ENCODE measurements at regions not wholly inside any gene's neighbourhood (a gene's known extent, or its start where the extent isn't known, plus 50 kb on each side); places are given as distances from the start of the nearest gene placed in this dataset.

DNA sequence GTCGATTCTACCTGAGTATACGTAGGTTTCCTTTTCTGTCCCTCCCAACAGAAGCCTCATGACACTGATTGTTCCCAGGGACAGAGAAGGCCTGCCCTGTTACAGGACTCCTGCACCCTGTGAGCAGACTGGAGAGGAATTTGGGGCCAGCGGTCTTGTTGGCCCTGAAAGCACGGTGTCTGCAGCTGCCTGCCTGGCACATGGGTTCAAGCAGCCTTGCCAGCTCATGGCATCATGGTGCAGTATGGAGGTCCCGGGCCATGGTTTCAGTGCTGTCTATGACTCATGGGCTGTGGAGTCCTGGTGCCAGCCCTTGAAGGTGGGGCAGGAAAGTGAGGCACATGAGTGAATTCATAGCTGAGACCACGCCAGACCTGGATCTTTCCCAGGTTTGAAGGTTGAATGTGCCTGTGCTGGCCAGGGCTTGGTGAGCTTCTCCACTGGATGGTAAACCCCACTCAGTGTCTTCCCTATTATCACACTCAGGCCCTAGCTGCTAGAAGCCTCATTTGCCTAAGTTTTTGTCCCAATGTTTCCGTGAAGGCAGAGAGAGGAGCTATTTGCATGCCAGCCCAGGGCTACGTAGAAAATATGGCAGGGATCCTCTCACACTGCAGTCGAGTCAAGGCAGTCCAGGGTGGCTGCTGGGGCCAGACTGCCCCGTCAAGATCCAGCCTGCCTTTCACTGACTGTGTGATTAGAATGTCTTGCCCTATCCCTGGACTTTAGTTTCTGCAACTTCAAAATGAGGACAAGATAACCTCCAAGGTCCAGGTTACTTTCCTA lies 277.2 kb upstream of the CCL2 start:
- Histone ChIP-seq H3K9ac (ENCODE audit: low read depth, low read length) (no peak overlapping the region), H3K4me3 (ENCODE audit: low read depth, low read length) (no peak overlapping the region), H3K4me1 (ENCODE audit: control insufficient read depth, insufficient read depth, low read length) (no peaks in the 10 kb centered on the region), H3K9me3 (ENCODE audit: control insufficient read depth, insufficient read depth, low read length) (no peaks in the 10 kb centered on the region), H3K36me3 (ENCODE audit: control insufficient read depth, insufficient read depth, low read length) (no peaks in the 10 kb centered on the region), H3K27me3 (ENCODE audit: control insufficient read depth, insufficient read depth, low read length) (no peaks in the 10 kb centered on the region)

DNA sequence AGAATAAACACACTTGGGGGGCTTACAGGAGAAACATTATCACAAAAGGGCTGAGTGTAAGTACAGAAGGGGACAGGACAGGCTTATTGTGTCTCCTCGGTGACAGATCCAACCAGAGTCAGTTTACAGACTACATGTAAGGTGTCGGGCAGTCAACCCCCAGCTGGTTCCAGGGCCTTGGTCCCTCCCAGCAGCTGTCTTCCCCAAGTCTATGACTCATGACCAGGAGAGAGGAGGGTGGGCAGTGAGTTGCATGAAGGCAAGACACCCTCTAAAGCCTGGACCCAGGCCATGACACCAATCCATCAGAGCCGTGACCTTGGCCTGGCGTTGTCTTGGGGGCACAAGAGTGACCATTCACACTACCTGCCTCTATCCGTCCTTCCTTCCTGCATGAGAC lies 276.2 kb upstream of the CCL2 start:
- Histone ChIP-seq H3K4me1 (ENCODE audit: control insufficient read depth, insufficient read depth, low read length) (no peaks in the 10 kb centered on the region), H3K9me3 (ENCODE audit: control insufficient read depth, insufficient read depth, low read length) (no peaks in the 10 kb centered on the region), H3K36me3 (ENCODE audit: control insufficient read depth, insufficient read depth, low read length) (no peaks in the 10 kb centered on the region), H3K9ac (ENCODE audit: low read depth, low read length) (no peak overlapping the region), H3K4me3 (ENCODE audit: low read depth, low read length) (no peak overlapping the region), H3K27me3 (ENCODE audit: control insufficient read depth, insufficient read depth, low read length) (no peaks in the 10 kb centered on the region)

DNA sequence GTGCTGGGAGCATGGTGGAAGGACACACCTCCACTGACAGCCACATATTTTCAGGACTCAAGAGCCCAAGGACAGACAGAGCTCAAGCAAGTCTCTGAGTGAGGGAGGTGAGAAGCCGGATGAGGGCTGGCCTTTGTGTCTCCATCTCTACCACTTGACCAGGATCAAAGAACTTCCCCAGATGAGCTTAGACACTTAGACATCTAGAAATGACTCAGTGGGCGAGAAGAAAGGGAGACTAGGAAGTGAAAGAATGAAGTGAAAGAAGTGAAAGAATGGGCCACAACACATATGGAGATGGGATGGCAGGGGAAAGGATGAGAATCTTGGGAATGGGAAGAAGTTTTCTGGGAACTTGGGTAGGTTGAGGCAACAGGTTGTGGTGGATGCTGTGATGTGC lies 274.9 kb upstream of the CCL2 start:
- H3K9ac ChIP-seq (ENCODE audit: low read depth, low read length): no peak overlapping the region
- no peaks in the 10 kb centered on the region for H3K9me3 ChIP-seq (ENCODE audit: control insufficient read depth, insufficient read depth, low read length)
- no peaks in the 10 kb centered on the region for H3K4me1 ChIP-seq (ENCODE audit: control insufficient read depth, insufficient read depth, low read length)
- no peak overlapping the region for H3K4me3 ChIP-seq (ENCODE audit: low read depth, low read length)
- H3K27me3 ChIP-seq (ENCODE audit: control insufficient read depth, insufficient read depth, low read length): no peaks in the 10 kb centered on the region
- H3K36me3 ChIP-seq (ENCODE audit: control insufficient read depth, insufficient read depth, low read length): no peaks in the 10 kb centered on the region

DNA sequence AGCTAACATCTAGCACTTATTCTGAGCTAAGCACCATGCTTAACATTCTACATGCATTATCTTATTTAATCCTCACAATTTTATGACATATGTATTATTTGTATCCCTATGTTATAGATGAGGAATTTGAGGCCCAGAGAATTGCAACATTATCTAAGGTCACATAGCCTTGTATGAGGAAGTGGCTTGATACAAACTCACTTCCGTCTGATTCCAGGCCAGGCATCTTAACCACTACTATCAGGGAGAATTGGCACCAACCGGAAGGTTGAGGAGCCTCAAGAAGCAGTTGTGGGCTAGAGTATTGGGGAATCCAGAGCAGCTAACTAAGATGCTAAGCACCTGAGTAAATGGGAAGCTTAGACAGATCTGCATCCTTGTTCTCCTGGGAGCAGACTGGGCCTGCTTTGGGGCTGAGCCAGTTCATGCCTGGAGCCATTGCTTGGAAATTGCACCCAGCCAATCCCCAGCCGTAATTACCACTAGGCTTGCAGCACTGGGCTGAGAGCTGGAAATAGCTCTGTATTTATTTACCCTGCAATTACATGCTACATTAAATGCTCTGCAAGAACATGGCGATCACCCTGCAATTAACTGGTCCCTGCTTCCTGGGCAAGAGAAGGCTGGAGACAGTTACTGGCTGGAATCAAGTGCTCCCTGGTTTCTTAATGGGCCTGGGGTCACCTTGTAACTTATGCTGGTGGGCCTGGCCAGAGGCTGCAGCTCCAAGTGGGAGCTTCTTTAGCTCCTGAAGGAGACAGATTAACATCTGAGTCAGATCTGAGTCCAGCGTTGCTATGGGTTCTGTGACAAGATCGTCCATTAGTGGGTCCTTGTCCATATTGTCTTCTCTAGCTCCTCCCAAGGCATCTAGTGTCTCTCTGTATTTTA lies 273.1 kb upstream of the CCL2 start:
- no peak overlapping the region for H3K4me3 ChIP-seq (ENCODE audit: low read depth, low read length)
- no peaks in the 10 kb centered on the region for H3K9me3 ChIP-seq (ENCODE audit: control insufficient read depth, insufficient read depth, low read length)
- H3K27me3 ChIP-seq (ENCODE audit: control insufficient read depth, insufficient read depth, low read length): no peaks in the 10 kb centered on the region
- H3K4me1 ChIP-seq (ENCODE audit: control insufficient read depth, insufficient read depth, low read length): no peaks in the 10 kb centered on the region
- no peaks in the 10 kb centered on the region for H3K36me3 ChIP-seq (ENCODE audit: control insufficient read depth, insufficient read depth, low read length)
- no peak overlapping the region for H3K9ac ChIP-seq (ENCODE audit: low read depth, low read length)

DNA sequence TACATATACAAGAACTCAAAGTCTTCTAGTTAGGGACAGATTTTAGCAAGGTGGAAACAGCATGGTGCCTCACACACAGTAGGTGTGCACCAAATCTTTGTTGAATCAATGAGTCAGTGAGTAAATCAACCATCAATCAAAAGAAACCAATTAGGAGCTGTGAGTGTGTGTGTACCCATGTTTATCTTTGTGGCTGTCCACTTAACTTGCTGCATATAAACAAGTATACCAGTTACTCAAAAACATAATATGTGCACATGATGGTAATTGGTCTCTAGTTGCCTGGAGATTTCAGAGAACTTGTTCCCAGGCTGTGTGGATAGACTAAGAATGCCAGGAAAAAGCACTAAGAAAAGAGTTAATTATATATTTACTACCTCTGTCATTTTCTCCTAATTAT lies 272.2 kb upstream of the CCL2 start:
- Histone ChIP-seq H3K9me3 (ENCODE audit: control insufficient read depth, insufficient read depth, low read length) (no peaks in the 10 kb centered on the region), H3K9ac (ENCODE audit: low read depth, low read length) (no peak overlapping the region), H3K4me1 (ENCODE audit: control insufficient read depth, insufficient read depth, low read length) (no peaks in the 10 kb centered on the region), H3K4me3 (ENCODE audit: low read depth, low read length) (no peak overlapping the region), H3K36me3 (ENCODE audit: control insufficient read depth, insufficient read depth, low read length) (no peaks in the 10 kb centered on the region), H3K27me3 (ENCODE audit: control insufficient read depth, insufficient read depth, low read length) (no peaks in the 10 kb centered on the region)

DNA sequence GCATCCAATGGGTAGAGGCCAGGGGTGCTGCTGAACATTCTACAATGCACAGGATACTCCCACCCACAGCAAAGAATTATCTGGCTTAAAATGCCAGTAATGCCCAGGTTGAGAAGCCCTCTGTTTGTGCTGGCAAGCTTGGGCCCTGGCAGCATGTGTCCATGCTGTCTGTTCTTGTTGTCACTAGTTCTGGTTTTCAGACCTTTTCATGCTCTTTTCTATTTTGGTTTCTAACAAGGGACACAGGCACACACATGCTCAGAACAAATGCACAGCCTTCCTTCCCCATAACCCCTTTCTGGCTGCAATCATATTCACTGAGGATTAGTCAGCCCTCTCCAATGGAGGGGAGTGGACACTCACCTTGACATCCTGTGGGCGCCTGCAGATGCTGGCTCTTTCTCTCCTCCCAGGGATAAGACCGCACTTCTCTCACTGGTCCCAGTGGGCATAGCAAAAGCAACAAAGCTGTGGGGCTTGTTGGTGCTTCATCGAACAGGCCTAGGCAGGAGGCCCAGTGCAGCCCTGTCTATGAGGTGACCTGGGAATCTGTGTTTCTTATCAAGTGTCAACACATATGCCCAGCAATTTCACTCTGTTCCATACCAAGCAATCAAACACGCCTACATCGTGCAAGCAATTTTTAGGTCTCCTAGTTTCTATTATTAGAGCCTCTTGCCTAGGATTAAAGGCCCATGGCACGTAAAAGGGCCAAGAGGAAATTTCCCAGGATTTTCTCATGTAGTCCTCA lies 271.1 kb upstream of the CCL2 start:
- H3K9ac ChIP-seq (ENCODE audit: low read depth, low read length): no peak overlapping the region
- no peaks in the 10 kb centered on the region for H3K4me1 ChIP-seq (ENCODE audit: control insufficient read depth, insufficient read depth, low read length)
- no peaks in the 10 kb centered on the region for H3K36me3 ChIP-seq (ENCODE audit: control insufficient read depth, insufficient read depth, low read length)
- H3K4me3 ChIP-seq (ENCODE audit: low read depth, low read length): no peak overlapping the region
- H3K27me3 ChIP-seq (ENCODE audit: control insufficient read depth, insufficient read depth, low read length): no peaks in the 10 kb centered on the region
- H3K9me3 ChIP-seq (ENCODE audit: control insufficient read depth, insufficient read depth, low read length): no peaks in the 10 kb centered on the region

DNA sequence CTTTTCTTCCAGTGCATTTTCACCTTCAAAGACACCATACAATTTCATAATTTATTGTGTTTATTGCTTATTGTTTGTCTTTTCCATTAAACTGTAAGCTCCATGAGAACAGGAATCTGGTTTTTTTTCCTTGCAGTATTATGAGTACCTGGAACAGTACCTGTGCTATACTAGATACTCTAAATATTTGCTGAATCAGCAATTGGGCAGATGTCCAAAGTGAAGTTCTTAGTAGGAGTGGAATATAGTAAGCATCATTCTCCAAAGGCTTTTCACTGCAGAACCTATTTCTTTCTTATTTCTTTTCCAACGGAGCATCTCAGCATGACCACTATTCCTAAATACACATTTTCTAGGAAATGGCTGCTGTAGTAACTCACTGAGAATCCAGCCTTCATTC lies 269.0 kb upstream of the CCL2 start:
- Histone ChIP-seq H3K9ac (ENCODE audit: low read depth, low read length) (no peak overlapping the region), H3K27me3 (ENCODE audit: control insufficient read depth, insufficient read depth, low read length) (no peaks in the 10 kb centered on the region), H3K4me3 (ENCODE audit: low read depth, low read length) (no peak overlapping the region), H3K36me3 (ENCODE audit: control insufficient read depth, insufficient read depth, low read length) (no peaks in the 10 kb centered on the region), H3K9me3 (ENCODE audit: control insufficient read depth, insufficient read depth, low read length) (no peaks in the 10 kb centered on the region), H3K4me1 (ENCODE audit: control insufficient read depth, insufficient read depth, low read length) (no peaks in the 10 kb centered on the region)

DNA sequence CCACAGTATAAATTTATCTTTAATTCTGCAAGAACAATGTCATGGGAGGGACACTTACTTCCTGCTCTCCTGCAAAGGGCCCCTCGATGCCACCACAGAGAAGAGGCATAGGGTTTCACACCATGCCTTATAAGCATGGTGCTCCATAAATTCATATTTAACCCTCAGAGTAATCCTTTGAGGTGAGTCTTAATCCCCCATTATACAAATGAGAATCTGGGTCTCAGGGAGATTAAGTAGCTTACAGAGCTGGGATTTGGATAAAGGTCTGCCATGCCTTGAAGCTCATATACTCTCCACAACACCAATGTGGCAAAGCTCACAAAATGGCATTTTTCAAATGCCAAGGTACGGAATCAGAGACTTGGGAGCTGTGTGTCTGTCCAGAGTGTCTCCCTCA lies 268.5 kb upstream of the CCL2 start:
- no peaks in the 10 kb centered on the region for H3K36me3 ChIP-seq (ENCODE audit: control insufficient read depth, insufficient read depth, low read length)
- H3K4me3 ChIP-seq (ENCODE audit: low read depth, low read length): no peak overlapping the region
- no peak overlapping the region for H3K9ac ChIP-seq (ENCODE audit: low read depth, low read length)
- no peaks in the 10 kb centered on the region for H3K27me3 ChIP-seq (ENCODE audit: control insufficient read depth, insufficient read depth, low read length)
- H3K4me1 ChIP-seq (ENCODE audit: control insufficient read depth, insufficient read depth, low read length): no peaks in the 10 kb centered on the region
- no peaks in the 10 kb centered on the region for H3K9me3 ChIP-seq (ENCODE audit: control insufficient read depth, insufficient read depth, low read length)

DNA sequence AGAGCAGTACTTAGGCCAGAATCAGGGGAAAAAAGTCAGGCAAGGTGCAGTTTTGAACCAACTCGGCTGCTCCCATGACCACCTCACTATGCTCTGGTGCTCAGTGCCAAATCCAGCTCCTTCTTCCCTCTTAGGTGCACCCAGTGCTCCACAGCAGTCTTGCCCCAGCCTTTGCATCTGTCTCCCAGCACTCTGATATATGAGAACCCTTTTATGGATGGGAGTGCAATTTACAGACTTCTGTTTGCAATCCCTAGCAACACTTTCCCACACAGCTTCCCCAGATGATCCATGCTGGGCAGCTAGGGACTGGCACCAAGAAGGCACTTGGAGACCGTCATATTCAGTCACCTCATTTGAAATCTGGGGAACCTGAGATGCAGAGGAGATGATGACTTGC lies 267.9 kb upstream of the CCL2 start:
- Histone ChIP-seq H3K9me3 (ENCODE audit: control insufficient read depth, insufficient read depth, low read length) (no peaks in the 10 kb centered on the region), H3K36me3 (ENCODE audit: control insufficient read depth, insufficient read depth, low read length) (no peaks in the 10 kb centered on the region), H3K4me3 (ENCODE audit: low read depth, low read length) (no peak overlapping the region), H3K9ac (ENCODE audit: low read depth, low read length) (no peak overlapping the region), H3K4me1 (ENCODE audit: control insufficient read depth, insufficient read depth, low read length) (no peaks in the 10 kb centered on the region), H3K27me3 (ENCODE audit: control insufficient read depth, insufficient read depth, low read length) (no peaks in the 10 kb centered on the region)

DNA sequence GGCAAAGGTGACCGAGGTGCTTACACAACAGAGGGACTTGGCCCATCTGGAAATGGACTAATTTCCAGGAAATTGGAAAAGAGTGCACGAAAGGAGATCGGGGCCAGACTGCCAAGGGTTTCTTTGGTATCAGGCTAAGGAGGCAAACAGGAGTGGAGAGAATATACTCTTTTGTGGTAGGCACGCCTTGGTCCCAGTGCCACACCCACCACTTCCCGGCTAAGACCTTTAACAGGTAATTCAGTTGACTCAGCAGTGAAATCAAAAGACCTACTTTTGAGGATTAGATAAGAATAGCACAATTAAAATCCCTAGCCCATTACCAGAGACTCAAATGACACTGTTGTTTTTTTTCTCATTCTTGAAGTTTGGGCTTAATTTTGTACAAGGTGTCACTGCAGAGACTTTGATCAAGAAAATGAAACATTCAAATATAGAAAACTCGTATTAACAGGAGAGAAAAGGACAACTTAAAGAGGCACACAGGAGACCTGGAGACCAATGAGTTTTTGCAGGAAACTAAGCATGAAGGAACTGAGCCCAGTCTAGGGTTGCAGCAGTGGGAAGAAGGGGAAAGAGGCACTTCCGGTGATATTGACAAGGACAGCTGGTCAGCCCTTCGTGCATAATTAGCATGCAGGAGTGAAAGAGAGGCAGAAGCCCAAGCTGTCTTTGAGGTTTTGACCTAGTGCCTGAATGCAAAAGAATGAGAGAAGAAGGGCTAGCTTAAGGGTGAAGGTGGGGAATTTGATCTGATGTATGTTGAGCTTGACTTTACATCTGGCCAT lies 265.5 kb upstream of the CCL2 start:
- H3K9me3 ChIP-seq (ENCODE audit: control insufficient read depth, insufficient read depth, low read length): no peaks in the 10 kb centered on the region
- no peaks in the 10 kb centered on the region for H3K4me1 ChIP-seq (ENCODE audit: control insufficient read depth, insufficient read depth, low read length)
- H3K27me3 ChIP-seq (ENCODE audit: control insufficient read depth, insufficient read depth, low read length): no peaks in the 10 kb centered on the region
- no peaks in the 10 kb centered on the region for H3K36me3 ChIP-seq (ENCODE audit: control insufficient read depth, insufficient read depth, low read length)
- no peak overlapping the region for H3K4me3 ChIP-seq (ENCODE audit: low read depth, low read length)
- no peak overlapping the region for H3K9ac ChIP-seq (ENCODE audit: low read depth, low read length)
